Endodermal cell (in vitro differentiated cells): ENCODE measurements at regions not wholly inside any gene's neighbourhood (a gene's known extent, or its start where the extent isn't known, plus 50 kb on each side); places are given as distances from the start of the nearest gene placed in this dataset.

ENCODE experiments used
- DNase-seq: peaks from one replicate; pipeline ENCODE4 v3.0.0-alpha.2; 2017
- H3K27ac ChIP-seq: 2 replicates; pipeline ENCODE4 v1.5.1; 2013; ENCODE audit warnings: mild to moderate bottlenecking, low read depth, low read length, moderate library complexity
- H3K27me3 ChIP-seq: 2 replicates; pipeline ENCODE4 v1.6.1; 2013; ENCODE audit warnings: mild to moderate bottlenecking, low read length, moderate library complexity; ENCODE audit not compliant: insufficient read depth, control insufficient read depth, poor library complexity, severe bottlenecking
- H3K36me3 ChIP-seq: 2 replicates; pipeline ENCODE4 v1.7.0; 2013; ENCODE audit warnings: mild to moderate bottlenecking, low read length, moderate library complexity; ENCODE audit not compliant: control insufficient read depth, insufficient read depth
- H3K4me1 ChIP-seq: one replicate; pipeline ENCODE4 v1.7.0; 2013; ENCODE audit warnings: low read length; ENCODE audit not compliant: control insufficient read depth, insufficient read depth
- H3K4me3 ChIP-seq: 2 replicates; pipeline ENCODE4 v1.5.1; 2013; ENCODE audit warnings: mild to moderate bottlenecking, low read length, moderate library complexity
- H3K9ac ChIP-seq: 2 replicates; pipeline ENCODE4 v1.6.1; 2013; ENCODE audit warnings: mild to moderate bottlenecking, low read length, moderate library complexity; ENCODE audit not compliant: poor library complexity, severe bottlenecking; ENCODE audit errors: extremely low read depth
- H3K9me3 ChIP-seq: 2 replicates; pipeline ENCODE4 v1.6.1; 2013; ENCODE audit warnings: mild to moderate bottlenecking, low read length, moderate library complexity; ENCODE audit not compliant: control insufficient read depth
- H3K27ac Mint-ChIP-seq: 2 replicates; pipeline ENCODE4 v1.8.0; 2020; ENCODE audit warnings: mixed read lengths
- H3K27me3 Mint-ChIP-seq: 2 replicates; pipeline ENCODE4 v1.8.0; 2021; ENCODE audit warnings: mild to moderate bottlenecking, mixed read lengths; ENCODE audit not compliant: insufficient read depth
- H3K36me3 Mint-ChIP-seq: 2 replicates; pipeline ENCODE4 v1.8.0; 2020; ENCODE audit warnings: low read depth, mixed read lengths
- H3K4me1 Mint-ChIP-seq: 2 replicates; pipeline ENCODE4 v1.8.0; 2020; ENCODE audit warnings: mixed read lengths
- H3K4me3 Mint-ChIP-seq: 2 replicates; pipeline ENCODE4 v1.8.0; 2020; ENCODE audit warnings: mild to moderate bottlenecking, moderate library complexity, mixed read lengths
- H3K9me3 Mint-ChIP-seq: 2 replicates; pipeline ENCODE4 v1.8.0; 2020; ENCODE audit warnings: mild to moderate bottlenecking, mixed read lengths
- WGBS, 2 experiments: methylation state at CpG; one replicate each; pipeline versions ENCODE4 v1.1.5 to v1.1.7; 2013; ENCODE audit warnings: missing lambda C conversion rate in 2 of 2, mixed read lengths in 1 of 2; ENCODE audit not compliant: insufficient coverage in 1 of 2, insufficient read length in 1 of 2; 5-methylcytosine and 5-hydroxymethylcytosine counted together
- TF ChIP-seq, protein P1 (sequence below): fragments of 200-600 bp; sonication (generic); conservative IDR thresholded peaks from 2 replicates; pipeline ENCODE4 v1.5.0; 2021; ENCODE audit warnings: antibody characterized with exemption, mild to moderate bottlenecking

DNA sequence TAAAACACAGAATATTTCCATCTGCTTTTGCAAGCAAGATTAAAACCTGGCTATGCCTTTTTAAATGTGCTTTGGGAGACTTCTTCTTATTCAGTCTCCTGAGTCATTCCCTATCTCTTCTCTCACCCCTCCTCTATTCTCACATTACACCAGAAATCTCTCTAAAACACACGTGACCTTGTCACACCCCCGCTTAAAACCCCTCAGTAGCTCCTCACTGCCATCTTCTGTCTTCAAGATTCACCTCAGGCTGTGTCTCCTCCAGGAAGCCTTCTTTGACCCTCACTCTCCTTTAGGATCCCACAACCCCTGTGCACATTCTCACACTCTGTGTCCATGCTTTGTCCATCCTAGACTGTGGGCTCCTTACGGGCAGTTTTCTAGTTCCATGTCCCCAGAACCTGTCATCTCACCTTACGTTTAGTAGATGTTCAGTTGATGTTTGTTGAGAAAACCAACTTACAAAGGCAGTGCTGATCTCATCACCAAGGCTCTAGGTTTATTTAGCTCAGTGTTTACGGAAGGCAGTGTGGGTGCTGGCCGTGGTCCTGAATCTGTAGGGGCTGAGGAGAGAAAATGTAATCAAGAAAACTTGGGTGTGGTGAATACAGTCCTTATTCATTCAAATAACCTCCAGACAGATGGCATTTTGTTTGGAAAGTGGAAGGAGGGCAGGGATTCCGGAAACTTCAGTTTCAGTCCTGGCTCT, 143.5 kb downstream of the DMRTA2 start:
- TF ChIP-seq, protein P1, sequence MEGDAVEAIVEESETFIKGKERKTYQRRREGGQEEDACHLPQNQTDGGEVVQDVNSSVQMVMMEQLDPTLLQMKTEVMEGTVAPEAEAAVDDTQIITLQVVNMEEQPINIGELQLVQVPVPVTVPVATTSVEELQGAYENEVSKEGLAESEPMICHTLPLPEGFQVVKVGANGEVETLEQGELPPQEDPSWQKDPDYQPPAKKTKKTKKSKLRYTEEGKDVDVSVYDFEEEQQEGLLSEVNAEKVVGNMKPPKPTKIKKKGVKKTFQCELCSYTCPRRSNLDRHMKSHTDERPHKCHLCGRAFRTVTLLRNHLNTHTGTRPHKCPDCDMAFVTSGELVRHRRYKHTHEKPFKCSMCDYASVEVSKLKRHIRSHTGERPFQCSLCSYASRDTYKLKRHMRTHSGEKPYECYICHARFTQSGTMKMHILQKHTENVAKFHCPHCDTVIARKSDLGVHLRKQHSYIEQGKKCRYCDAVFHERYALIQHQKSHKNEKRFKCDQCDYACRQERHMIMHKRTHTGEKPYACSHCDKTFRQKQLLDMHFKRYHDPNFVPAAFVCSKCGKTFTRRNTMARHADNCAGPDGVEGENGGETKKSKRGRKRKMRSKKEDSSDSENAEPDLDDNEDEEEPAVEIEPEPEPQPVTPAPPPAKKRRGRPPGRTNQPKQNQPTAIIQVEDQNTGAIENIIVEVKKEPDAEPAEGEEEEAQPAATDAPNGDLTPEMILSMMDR, result peak; percentile 64
- Mint-ChIP-seq H3K27ac (no peak overlapping the region), H3K4me1 (peaks cover 15% of the 10 kb centered on the region), H3K9me3 (no peaks in the 10 kb centered on the region), H3K27me3 (peaks cover 19% of the 10 kb centered on the region), H3K4me3 (no peak overlapping the region), H3K36me3 (no peaks in the 10 kb centered on the region)
- Histone ChIP-seq H3K9me3 (no peaks in the 10 kb centered on the region), H3K4me1 (no peaks in the 10 kb centered on the region), H3K36me3 (no peaks in the 10 kb centered on the region), H3K4me3 (no peak overlapping the region), H3K27me3 (no peaks in the 10 kb centered on the region), H3K27ac (no peak overlapping the region), H3K9ac (no peak overlapping the region)
- peak; percentile 86 for DNase-seq
- WGBS, 2 experiments, result 32 to 53% methylated on average over 2 to 7 of the region's 7 CpGs

GRCh38 chr1:50278961-50279360, 144.3 kb downstream of the DMRTA2 start:
- Mint-ChIP-seq H3K36me3 (no peaks in the 10 kb centered on the region), H3K4me3 (no peak overlapping the region), H3K4me1 (peaks cover 15% of the 10 kb centered on the region), H3K27me3 (peaks cover 12% of the 10 kb centered on the region), H3K27ac (no peak overlapping the region), H3K9me3 (no peaks in the 10 kb centered on the region)
- 58% methylated on average over 3 of the region's 3 CpGs; no CpG with 5 or more reads in 1 of the 2 experiments for WGBS, 2 experiments
- TF ChIP-seq, protein P1, result no peak
- Histone ChIP-seq H3K9me3 (no peaks in the 10 kb centered on the region), H3K4me1 (no peaks in the 10 kb centered on the region), H3K36me3 (no peaks in the 10 kb centered on the region), H3K27me3 (no peaks in the 10 kb centered on the region), H3K9ac (no peak overlapping the region), H3K4me3 (no peak overlapping the region), H3K27ac (no peak overlapping the region)
- DNase-seq, result no peak

- no peaks in the 10 kb centered on the region for H3K9me3 Mint-ChIP-seq
- H3K9ac ChIP-seq, result no peak overlapping the region
- 76 to 86% methylated on average over 6 to 7 of the region's 7 CpGs for WGBS, 2 experiments
Measured at GRCh38 chr1:50278410-50278809, 144.8 kb downstream of the DMRTA2 start.

More at GRCh38 chr1:50278410-50278809, 144.8 kb downstream of the DMRTA2 start:
- H3K36me3 ChIP-seq, result no peaks in the 10 kb centered on the region
- Mint-ChIP-seq H3K27ac (no peak overlapping the region), H3K4me3 (no peak overlapping the region), H3K4me1 (peaks cover 15% of the 10 kb centered on the region), H3K36me3 (no peaks in the 10 kb centered on the region), H3K27me3 (peaks cover 15% of the 10 kb centered on the region)
- no peak for DNase-seq
- no peak overlapping the region for H3K27ac ChIP-seq
- H3K4me3 ChIP-seq, result no peak overlapping the region
- H3K27me3 ChIP-seq, result no peaks in the 10 kb centered on the region
- no peaks in the 10 kb centered on the region for H3K4me1 ChIP-seq
- TF ChIP-seq, protein P1, result no peak
- H3K9me3 ChIP-seq, result no peaks in the 10 kb centered on the region
